GM21447 (cell line): ENCODE measurements at regions not wholly inside any gene's neighbourhood (a gene's known extent, or its start where the extent isn't known, plus 50 kb on each side); places are given as distances from the start of the nearest gene placed in this dataset.
"Not testable (repeated sequence)": the region's sequence is repeated elsewhere in the genome, so short reads cannot be mapped to it uniquely, and the experiment has no call there.

Experiments used
- ATAC-seq: cut with Tn5 transposase; IDR thresholded peaks from one replicate; pipeline ENCODE4 v1.9.1; 2021; ENCODE audit not compliant: unreplicated experiment

- no peak for ATAC-seq
Observed at GRCh38 chr1:178639326-178639725, 85.7 kb upstream of the RALGPS2 start.

GRCh38 chr1:178642282-178642681, 82.8 kb upstream of the RALGPS2 start:
- ATAC-seq: no peak

GRCh38 chr1:178643349-178643748, 81.7 kb upstream of the RALGPS2 start:
- ATAC-seq: no peak

GRCh38 chr1:178643831-178644230, 81.2 kb upstream of the RALGPS2 start:
- ATAC-seq: no peak

GRCh38 chr1:178644308-178645120, 80.5 kb upstream of the RALGPS2 start:
- no peak for ATAC-seq

- ATAC-seq: no peak
Observed at GRCh38 chr1:178645157-178645807, 79.8 kb upstream of the RALGPS2 start.

GRCh38 chr1:178645808-178646200, 79.2 kb upstream of the RALGPS2 start:
- no peak for ATAC-seq

GRCh38 chr1:178646821-178647220, 78.2 kb upstream of the RALGPS2 start:
- ATAC-seq: no peak

- no peak for ATAC-seq
Observed at GRCh38 chr1:178648151-178648550, 76.9 kb upstream of the RALGPS2 start.

- ATAC-seq: no peak
Observed at GRCh38 chr1:178649582-178650350, 75.3 kb upstream of the RALGPS2 start.

- no peak for ATAC-seq
Observed at GRCh38 chr1:178650934-178651511, 74.0 kb upstream of the RALGPS2 start.

GRCh38 chr1:178651742-178652141, 73.3 kb upstream of the RALGPS2 start:
- ATAC-seq: no peak

GRCh38 chr1:178652506-178653490, 72.2 kb upstream of the RALGPS2 start:
- ATAC-seq: no peak

GRCh38 chr1:178659789-178660208, 65.2 kb upstream of the RALGPS2 start:
- ATAC-seq: peak; percentile 69

GRCh38 chr1:178660461-178660860, 64.6 kb upstream of the RALGPS2 start:
- no peak for ATAC-seq

- peak; percentile 74 for ATAC-seq
Observed at GRCh38 chr1:178664278-178664677, 60.8 kb upstream of the RALGPS2 start.

- ATAC-seq: no peak
Observed at GRCh38 chr1:178665579-178665978, 59.5 kb upstream of the RALGPS2 start.

- ATAC-seq: not testable (repeated sequence)
Observed at GRCh38 chr1:178666891-178667290, 58.2 kb upstream of the RALGPS2 start.

- no peak for ATAC-seq
Observed at GRCh38 chr1:178672434-178672833, 52.6 kb upstream of the RALGPS2 start.

GRCh38 chr1:178674559-178674958, 50.5 kb upstream of the RALGPS2 start:
- ATAC-seq: not testable (repeated sequence)
